AG04450 (cell line): ENCODE measurements at regions not wholly inside any gene's neighbourhood (a gene's known extent, or its start where the extent isn't known, plus 50 kb on each side); places are given as distances from the start of the nearest gene placed in this dataset.

Experiments used
- CTCF ChIA-PET: fragments of 300-600, 350-600 bp; formaldehyde crosslinking; extraction: SDS; loops from one replicate; lab custom pipeline; 2022; ENCODE audit warnings: antibody characterized with exemption, inconsistent platforms; lab: Charles Lee
- POLR2A ChIA-PET: fragments of 350-600 bp; formaldehyde crosslinking; extraction: SDS; loops from one replicate; lab custom pipeline; 2021; ENCODE audit warnings: antibody characterized with exemption, inconsistent platforms; lab: Yijun Ruan, JAX
- DNase-seq: peaks from one replicate; pipeline ENCODE4 v3.0.0-alpha.2; 2011; ENCODE audit warnings: low read depth, low spot score
- H3K27ac ChIP-seq: one replicate; pipeline ENCODE4 v1.5.1; 2012; ENCODE audit warnings: low read depth, low read length, control low read depth
- H3K27me3 ChIP-seq: one replicate; pipeline ENCODE4 v1.6.0; 2012; ENCODE audit warnings: low read length; ENCODE audit not compliant: control insufficient read depth, insufficient read depth
- H3K4me3 ChIP-seq: 2 replicates; pipeline ENCODE4 v1.5.1; 2011; ENCODE audit warnings: mild to moderate bottlenecking, low read depth, low read length, control low read depth
- H3K9me3 ChIP-seq: 2 replicates; pipeline ENCODE4 v1.5.1; 2012; ENCODE audit warnings: low read length; ENCODE audit not compliant: control insufficient read depth, insufficient read depth
- TF ChIP-seq, protein P1 (sequence below): IDR thresholded peaks from 2 replicates; pipeline ENCODE4 v1.5.1; 2011; ENCODE audit warnings: low read depth, low read length, control low read depth, inconsistent platforms

DNA sequence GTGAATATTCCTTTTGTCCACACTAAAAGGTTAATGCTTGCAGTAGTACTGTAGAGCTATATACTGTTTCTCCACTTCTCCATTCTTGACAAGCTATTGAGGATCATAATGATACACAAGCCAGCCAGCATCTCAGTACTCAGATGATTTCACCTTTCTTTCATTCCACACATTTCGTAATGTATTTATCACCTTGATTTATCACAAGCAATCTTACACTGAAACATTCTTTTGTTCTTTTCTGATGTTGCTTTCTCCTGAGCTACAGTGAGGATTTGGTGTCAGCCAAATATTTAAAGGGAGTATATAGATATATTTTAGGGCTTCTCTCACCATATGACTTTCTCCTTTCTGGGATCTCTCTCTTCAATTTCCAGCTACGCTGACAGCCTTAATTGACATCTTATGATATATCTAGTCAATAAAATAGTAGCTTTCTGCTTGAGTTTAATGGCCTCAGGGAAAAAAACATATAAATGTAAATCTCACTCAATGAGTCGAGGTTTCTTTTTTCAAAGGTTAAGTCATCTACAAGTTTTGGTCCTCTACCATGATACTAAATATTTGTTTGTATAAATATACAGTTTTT is 1327.0 kb downstream of the NSUN3 start:
- no peak overlapping the region for H3K4me3 ChIP-seq
- no peak overlapping the region for H3K27ac ChIP-seq
- ChIA-PET POLR2A (no interaction called here), CTCF (interaction anchor here (0.6 kb wide), 1 partner anchor 1053 kb away, joined by 3 read pairs; no protein-coding TSS in a partner anchor)
- no peaks in the 10 kb centered on the region for H3K27me3 ChIP-seq
- TF ChIP-seq, protein P1, sequence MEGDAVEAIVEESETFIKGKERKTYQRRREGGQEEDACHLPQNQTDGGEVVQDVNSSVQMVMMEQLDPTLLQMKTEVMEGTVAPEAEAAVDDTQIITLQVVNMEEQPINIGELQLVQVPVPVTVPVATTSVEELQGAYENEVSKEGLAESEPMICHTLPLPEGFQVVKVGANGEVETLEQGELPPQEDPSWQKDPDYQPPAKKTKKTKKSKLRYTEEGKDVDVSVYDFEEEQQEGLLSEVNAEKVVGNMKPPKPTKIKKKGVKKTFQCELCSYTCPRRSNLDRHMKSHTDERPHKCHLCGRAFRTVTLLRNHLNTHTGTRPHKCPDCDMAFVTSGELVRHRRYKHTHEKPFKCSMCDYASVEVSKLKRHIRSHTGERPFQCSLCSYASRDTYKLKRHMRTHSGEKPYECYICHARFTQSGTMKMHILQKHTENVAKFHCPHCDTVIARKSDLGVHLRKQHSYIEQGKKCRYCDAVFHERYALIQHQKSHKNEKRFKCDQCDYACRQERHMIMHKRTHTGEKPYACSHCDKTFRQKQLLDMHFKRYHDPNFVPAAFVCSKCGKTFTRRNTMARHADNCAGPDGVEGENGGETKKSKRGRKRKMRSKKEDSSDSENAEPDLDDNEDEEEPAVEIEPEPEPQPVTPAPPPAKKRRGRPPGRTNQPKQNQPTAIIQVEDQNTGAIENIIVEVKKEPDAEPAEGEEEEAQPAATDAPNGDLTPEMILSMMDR, result no peak
- H3K9me3 ChIP-seq, result peaks cover 7% of the 10 kb centered on the region; the same call in 1 of the 2 replicates
- DNase-seq, result no peak

DNA sequence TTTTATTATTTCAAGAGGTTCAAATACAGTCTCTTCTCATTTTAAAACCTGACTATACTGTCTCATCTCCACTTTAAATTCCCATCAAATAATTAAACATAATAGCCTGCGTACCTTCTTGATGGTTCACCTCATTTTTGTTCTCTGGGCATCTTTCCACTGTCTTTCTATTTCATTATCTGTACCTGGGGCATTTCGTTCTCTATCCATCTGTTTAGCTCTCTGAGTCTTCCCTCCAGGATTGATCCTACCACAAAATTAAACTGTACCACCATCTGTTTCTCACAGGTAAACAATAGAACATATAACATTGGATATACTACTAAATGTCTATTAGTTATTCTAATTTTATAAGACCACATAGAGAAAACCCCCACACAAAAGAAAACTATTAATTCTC is 1331.4 kb downstream of the NSUN3 start:
- ChIA-PET POLR2A (no interaction called here), CTCF (no interaction called here)
- no peak overlapping the region for H3K27ac ChIP-seq
- H3K4me3 ChIP-seq, result no peak overlapping the region
- no peaks in the 10 kb centered on the region for H3K27me3 ChIP-seq
- H3K9me3 ChIP-seq, result no peaks in the 10 kb centered on the region
- TF ChIP-seq, protein P1, result no peak
- no peak for DNase-seq

DNA sequence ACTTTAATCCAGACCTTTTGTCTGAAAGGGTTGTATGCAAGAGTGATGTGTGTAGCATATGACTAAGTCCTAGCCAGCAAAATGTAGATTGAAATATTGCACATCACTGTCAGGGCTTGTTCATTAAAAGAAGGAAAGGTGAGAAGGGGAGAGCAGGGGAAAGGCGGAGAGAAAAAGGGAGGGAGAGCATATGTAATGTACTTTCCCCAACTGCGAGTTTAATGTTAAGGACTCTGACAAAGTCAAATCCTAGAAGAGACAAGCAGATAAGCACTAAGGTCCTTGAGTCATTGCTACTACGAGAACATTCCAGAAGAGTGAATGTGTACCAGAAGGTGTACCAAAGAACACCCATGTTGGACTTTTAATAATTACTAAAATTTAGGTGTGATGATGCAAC is 1336.7 kb downstream of the NSUN3 start:
- TF ChIP-seq, protein P1, result no peak
- DNase-seq, result no peak
- Histone ChIP-seq H3K27ac (no peak overlapping the region), H3K27me3 (no peaks in the 10 kb centered on the region), H3K4me3 (no peak overlapping the region), H3K9me3 (no peaks in the 10 kb centered on the region)
- POLR2A ChIA-PET, result no interaction called here
- CTCF ChIA-PET, result no interaction called here

DNA sequence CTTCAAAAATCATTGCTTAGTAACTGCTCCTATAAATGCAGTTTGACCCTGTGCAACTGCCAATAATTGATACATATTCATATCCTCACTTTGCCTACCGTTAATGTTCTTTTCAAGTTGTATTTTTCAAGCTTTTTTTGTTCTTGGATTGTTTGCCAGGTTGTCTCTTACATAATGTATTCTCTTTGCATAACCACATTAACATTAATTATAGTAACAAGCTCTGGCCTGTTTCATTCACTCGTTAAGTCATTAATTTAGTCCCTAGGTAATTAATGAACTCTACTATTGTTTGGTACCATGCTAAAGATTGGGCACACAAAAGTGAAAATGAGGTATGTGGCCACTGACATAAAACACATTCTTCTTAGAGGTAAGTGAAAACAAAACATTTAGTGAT is 1338.8 kb downstream of the NSUN3 start:
- POLR2A ChIA-PET, result no interaction called here
- CTCF ChIA-PET, result no interaction called here
- no peaks in the 10 kb centered on the region for H3K9me3 ChIP-seq
- H3K27ac ChIP-seq, result no peak overlapping the region
- no peak overlapping the region for H3K4me3 ChIP-seq
- H3K27me3 ChIP-seq, result no peaks in the 10 kb centered on the region
- TF ChIP-seq, protein P1, result no peak
- DNase-seq, result no peak

DNA sequence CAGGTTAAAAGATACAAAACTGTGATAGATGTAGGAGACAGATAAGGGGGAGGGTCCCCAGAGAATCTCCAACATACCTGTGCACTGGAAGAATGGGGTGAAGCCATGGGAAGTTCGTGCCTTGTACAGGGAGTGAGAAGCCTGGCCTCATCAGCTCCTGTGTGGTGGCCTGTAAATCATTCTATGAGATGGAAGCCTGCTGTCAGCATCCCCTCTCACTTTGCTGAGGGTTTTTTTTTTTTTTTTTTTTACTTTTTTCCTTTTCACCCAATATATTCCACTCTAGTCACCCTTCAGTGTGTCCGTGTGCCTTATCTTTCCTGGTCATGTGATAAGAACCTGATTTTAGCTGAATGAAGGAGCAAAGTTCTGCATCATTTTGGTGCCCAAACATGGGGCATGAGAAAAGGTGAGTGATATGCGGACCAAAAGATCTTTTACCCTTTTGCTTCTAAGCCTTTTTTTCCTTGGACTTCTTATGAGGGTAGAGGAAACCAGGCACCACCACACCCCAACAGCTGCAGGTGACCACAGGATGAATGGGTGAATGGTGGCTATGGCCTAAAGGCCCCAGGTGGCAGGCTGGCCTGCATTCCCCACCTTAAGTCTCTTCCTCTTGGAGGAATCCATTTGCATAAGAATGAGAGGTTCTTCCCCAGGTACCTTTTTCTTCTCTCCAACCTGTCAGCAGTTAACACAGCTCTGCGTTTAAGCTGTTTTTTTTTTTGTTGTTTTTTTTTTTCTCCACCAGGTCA is 1345.0 kb downstream of the NSUN3 start:
- POLR2A ChIA-PET, result no interaction called here

More for the DNA sequence above, 1345.0 kb downstream of the NSUN3 start:
- no peak overlapping the region for H3K4me3 ChIP-seq
- TF ChIP-seq, protein P1, result no peak
- no peak overlapping the region for H3K27ac ChIP-seq
- CTCF ChIA-PET, result no interaction called here
- H3K9me3 ChIP-seq, result peaks cover 6% of the 10 kb centered on the region; the same call in 1 of the 2 replicates
- H3K27me3 ChIP-seq, result no peaks in the 10 kb centered on the region
- DNase-seq, result no peak
